Keratinocyte (primary cell): ENCODE measurements at regions not wholly inside any gene's neighbourhood (a gene's known extent, or its start where the extent isn't known, plus 50 kb on each side); places are given as distances from the start of the nearest gene placed in this dataset.

Source experiments
- EZH2 ChIP-seq: IDR thresholded peaks from one replicate; pipeline ENCODE4 v1.6.1; 2012; ENCODE audit warnings: inconsistent platforms, mild to moderate bottlenecking, low read length, moderate library complexity
- TF ChIP-seq, protein P1 (sequence below), 3 experiments: IDR thresholded peaks in 1 of 3; conservative IDR thresholded peaks in 1 of 3; optimal IDR thresholded peaks in 1 of 3; 2 replicates in 2 of 3; 3 replicates in 1 of 3; pipeline versions ENCODE3 to v1.5.1; 2011; ENCODE audit warnings: low read length in 3 of 3, mild to moderate bottlenecking in 3 of 3, moderate library complexity in 2 of 3, control low read depth in 1 of 3, inconsistent platforms in 1 of 3; ENCODE audit not compliant: insufficient read depth in 2 of 3; ENCODE audit errors: extremely low read depth in 1 of 3

- TF ChIP-seq, protein P1, sequence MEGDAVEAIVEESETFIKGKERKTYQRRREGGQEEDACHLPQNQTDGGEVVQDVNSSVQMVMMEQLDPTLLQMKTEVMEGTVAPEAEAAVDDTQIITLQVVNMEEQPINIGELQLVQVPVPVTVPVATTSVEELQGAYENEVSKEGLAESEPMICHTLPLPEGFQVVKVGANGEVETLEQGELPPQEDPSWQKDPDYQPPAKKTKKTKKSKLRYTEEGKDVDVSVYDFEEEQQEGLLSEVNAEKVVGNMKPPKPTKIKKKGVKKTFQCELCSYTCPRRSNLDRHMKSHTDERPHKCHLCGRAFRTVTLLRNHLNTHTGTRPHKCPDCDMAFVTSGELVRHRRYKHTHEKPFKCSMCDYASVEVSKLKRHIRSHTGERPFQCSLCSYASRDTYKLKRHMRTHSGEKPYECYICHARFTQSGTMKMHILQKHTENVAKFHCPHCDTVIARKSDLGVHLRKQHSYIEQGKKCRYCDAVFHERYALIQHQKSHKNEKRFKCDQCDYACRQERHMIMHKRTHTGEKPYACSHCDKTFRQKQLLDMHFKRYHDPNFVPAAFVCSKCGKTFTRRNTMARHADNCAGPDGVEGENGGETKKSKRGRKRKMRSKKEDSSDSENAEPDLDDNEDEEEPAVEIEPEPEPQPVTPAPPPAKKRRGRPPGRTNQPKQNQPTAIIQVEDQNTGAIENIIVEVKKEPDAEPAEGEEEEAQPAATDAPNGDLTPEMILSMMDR (optimal IDR thresholded peaks at IDR 0.05 in 1 of 3, IDR thresholded peaks at IDR 0.05 in 1 of 3, conservative IDR thresholded peaks at IDR 0.05 in 1 of 3; ENCODE audit: extremely low read depth in 1 of 3, insufficient read depth in 2 of 3, low read length in 3 of 3): no peak
- no peak for TF ChIP-seq EZH2
These were observed 290.3 kb downstream of the NSG2 start for GRCh38 chr5:174335682-174336364.
